ENCODE measurements at regions not wholly inside any gene's neighbourhood (a gene's known extent, or its start where the extent isn't known, plus 50 kb on each side); places are given as distances from the start of the nearest gene placed in this dataset.

DNA sequence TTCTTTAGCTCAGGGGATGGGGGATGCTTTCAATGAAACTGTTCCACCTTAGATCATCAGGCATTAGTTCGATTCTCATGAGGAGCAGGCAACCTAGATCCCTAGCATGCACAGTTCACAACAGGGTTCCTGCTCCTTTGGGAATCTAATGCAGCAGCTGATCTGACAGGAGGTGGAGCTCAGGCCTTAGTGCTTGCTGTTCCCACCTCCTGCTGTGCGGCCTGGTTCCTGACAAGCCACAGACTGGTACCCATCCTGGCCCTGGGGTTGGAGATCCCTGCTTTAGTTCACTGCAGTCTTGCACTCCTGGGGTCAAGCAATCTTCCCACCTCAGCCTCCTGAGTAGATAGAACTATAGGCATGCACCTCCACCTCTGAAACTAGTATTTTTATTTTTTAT is 1369.8 kb upstream of the NUDT12 start:
- H3K4me1 ChIP-seq (ENCODE audit: control insufficient read depth in 1 of 2, insufficient read depth in 2 of 2, low read depth in 1 of 2, low read length in 1 of 2) = no peaks in the 10 kb centered on the region; a peak in 1 of 4 replicates
- POLR2A ChIA-PET = no interaction called here
- H4K20me1 ChIP-seq (ENCODE audit: insufficient read depth) = no peaks in the 10 kb centered on the region
- WGBS (ENCODE audit: low lambda C conversion rate) = 27% methylated on average over 1 of the region's 2 CpGs
- H3K27me3 ChIP-seq (ENCODE audit: insufficient read depth) = no peaks in the 10 kb centered on the region
- H3K27ac ChIP-seq (ENCODE audit: low read depth in 2 of 2, low read length in 1 of 2) = no peak overlapping the region
- CTCF ChIA-PET = interaction anchor here (1.0 to 1.7 kb wide), 2 partner anchors 8 to 104 kb away, joined by 3 to 5 read pairs; no protein-coding TSS in a partner anchor
- no peaks in the 10 kb centered on the region; the same call in 1 of the 2 replicates for H3K9me3 ChIP-seq
- no peak overlapping the region for H2AFZ ChIP-seq (ENCODE audit: low read depth)
- no peaks in the 10 kb centered on the region for H3K79me2 ChIP-seq (ENCODE audit: insufficient read depth)
- no peak overlapping the region for H3K9ac ChIP-seq
- TF ChIP-seq FOXM1 (IDR thresholded peaks at IDR 0.05; ENCODE audit: low read depth) = no peak
- TF ChIP-seq, protein P1, sequence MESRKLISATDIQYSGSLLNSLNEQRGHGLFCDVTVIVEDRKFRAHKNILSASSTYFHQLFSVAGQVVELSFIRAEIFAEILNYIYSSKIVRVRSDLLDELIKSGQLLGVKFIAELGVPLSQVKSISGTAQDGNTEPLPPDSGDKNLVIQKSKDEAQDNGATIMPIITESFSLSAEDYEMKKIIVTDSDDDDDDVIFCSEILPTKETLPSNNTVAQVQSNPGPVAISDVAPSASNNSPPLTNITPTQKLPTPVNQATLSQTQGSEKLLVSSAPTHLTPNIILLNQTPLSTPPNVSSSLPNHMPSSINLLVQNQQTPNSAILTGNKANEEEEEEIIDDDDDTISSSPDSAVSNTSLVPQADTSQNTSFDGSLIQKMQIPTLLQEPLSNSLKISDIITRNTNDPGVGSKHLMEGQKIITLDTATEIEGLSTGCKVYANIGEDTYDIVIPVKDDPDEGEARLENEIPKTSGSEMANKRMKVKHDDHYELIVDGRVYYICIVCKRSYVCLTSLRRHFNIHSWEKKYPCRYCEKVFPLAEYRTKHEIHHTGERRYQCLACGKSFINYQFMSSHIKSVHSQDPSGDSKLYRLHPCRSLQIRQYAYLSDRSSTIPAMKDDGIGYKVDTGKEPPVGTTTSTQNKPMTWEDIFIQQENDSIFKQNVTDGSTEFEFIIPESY (IDR thresholded peaks at IDR 0.05; ENCODE audit: borderline replicate concordance, low read depth) = no peak
- no peaks in the 10 kb centered on the region for H3K36me3 ChIP-seq (replicated peaks in 1 of 2; ENCODE audit: control insufficient read depth in 1 of 2, insufficient read depth in 2 of 2, low read length in 1 of 2)
- H3K9me2 ChIP-seq = no peaks in the 10 kb centered on the region
- no peak overlapping the region for H3K4me2 ChIP-seq
- H3K4me3 ChIP-seq (ENCODE audit: low read depth in 2 of 2, low read length in 1 of 2) = no peak overlapping the region
- DNase-seq = no peak
- no peaks in the 10 kb centered on the region for H3F3A ChIP-seq (replicated peaks; ENCODE audit: insufficient read depth)

DNA sequence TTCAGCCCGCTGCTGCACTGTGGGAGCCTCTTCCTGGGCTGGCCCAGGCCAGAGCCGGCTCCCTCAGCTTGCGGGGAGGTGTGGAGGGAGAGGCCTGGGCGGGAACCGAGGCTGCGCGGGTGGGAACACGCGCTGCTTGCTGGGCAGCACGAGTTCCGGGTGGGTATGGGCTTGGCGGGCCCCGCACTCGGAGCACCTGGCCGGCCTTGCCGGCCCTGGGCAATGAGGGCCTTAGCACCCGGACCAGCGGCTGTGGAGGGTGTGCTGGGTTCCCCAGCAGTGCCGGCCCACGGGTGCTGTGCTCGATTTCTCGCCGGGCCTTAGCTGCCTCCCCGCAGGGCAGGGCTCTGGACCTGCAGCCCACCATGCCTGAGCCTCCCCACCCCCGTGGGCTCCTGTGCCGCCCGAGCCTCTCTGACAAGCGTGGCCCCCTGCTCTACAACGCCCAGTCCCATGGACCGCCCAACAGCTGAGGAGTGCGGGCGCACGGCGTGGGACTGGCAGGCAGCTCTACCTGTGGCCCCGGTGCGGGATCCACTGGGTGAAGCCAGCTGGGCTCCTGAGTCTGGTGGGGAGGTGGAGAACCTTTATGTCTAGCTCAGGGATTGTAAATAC is 1366.4 kb upstream of the NUDT12 start:
- Histone ChIP-seq H3K9me3 (no peaks in the 10 kb centered on the region; the same call in 1 of the 2 replicates), H3K27ac (ENCODE audit: low read depth in 2 of 2, low read length in 1 of 2) (no peak overlapping the region), H4K20me1 (ENCODE audit: insufficient read depth) (no peaks in the 10 kb centered on the region), H3K9me2 (no peaks in the 10 kb centered on the region), H3K4me1 (ENCODE audit: control insufficient read depth in 1 of 2, insufficient read depth in 2 of 2, low read depth in 1 of 2, low read length in 1 of 2) (no peaks in the 10 kb centered on the region; a peak in 1 of 4 replicates), H3K79me2 (ENCODE audit: insufficient read depth) (no peaks in the 10 kb centered on the region), H3F3A (replicated peaks; ENCODE audit: insufficient read depth) (no peaks in the 10 kb centered on the region), H2AFZ (ENCODE audit: low read depth) (no peak overlapping the region), H3K27me3 (ENCODE audit: insufficient read depth) (no peaks in the 10 kb centered on the region), H3K36me3 (replicated peaks in 1 of 2; ENCODE audit: control insufficient read depth in 1 of 2, insufficient read depth in 2 of 2, low read length in 1 of 2) (no peaks in the 10 kb centered on the region), H3K9ac (no peak overlapping the region), H3K4me3 (ENCODE audit: low read depth in 2 of 2, low read length in 1 of 2) (no peak overlapping the region), H3K4me2 (no peak overlapping the region)
- WGBS (ENCODE audit: low lambda C conversion rate) = 84% methylated on average over 27 of the region's 36 CpGs
- no peak for DNase-seq
- POLR2A ChIA-PET = no interaction called here
- TF ChIP-seq FOSL2 (IDR thresholded peaks at IDR 0.05; ENCODE audit: borderline replicate concordance, low read depth) (no peak), JUND (IDR thresholded peaks at IDR 0.05) (no peak), FOXJ3 (CRISPR knock-in tag; IDR thresholded peaks at IDR 0.05) (no peak), POLR2AphosphoS5 (IDR thresholded peaks at IDR 0.05; ENCODE audit: low read depth, low read length) (no peak), TAF1 (IDR thresholded peaks at IDR 0.05; ENCODE audit: borderline replicate concordance, low read depth, low read length) (no peak), NRF1 (IDR thresholded peaks at IDR 0.05; ENCODE audit: low read depth, low read length) (no peak), CHD2 (IDR thresholded peaks at IDR 0.05; ENCODE audit: low read length, partially characterized antibody) (no peak)
- TF ChIP-seq, protein P2, sequence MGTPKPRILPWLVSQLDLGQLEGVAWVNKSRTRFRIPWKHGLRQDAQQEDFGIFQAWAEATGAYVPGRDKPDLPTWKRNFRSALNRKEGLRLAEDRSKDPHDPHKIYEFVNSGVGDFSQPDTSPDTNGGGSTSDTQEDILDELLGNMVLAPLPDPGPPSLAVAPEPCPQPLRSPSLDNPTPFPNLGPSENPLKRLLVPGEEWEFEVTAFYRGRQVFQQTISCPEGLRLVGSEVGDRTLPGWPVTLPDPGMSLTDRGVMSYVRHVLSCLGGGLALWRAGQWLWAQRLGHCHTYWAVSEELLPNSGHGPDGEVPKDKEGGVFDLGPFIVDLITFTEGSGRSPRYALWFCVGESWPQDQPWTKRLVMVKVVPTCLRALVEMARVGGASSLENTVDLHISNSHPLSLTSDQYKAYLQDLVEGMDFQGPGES (IDR thresholded peaks at IDR 0.05; ENCODE audit: low read depth, low read length) = no peak
- TF ChIP-seq, protein P1 (IDR thresholded peaks at IDR 0.05; ENCODE audit: borderline replicate concordance, low read depth) = no peak
- TF ChIP-seq, protein P3, sequence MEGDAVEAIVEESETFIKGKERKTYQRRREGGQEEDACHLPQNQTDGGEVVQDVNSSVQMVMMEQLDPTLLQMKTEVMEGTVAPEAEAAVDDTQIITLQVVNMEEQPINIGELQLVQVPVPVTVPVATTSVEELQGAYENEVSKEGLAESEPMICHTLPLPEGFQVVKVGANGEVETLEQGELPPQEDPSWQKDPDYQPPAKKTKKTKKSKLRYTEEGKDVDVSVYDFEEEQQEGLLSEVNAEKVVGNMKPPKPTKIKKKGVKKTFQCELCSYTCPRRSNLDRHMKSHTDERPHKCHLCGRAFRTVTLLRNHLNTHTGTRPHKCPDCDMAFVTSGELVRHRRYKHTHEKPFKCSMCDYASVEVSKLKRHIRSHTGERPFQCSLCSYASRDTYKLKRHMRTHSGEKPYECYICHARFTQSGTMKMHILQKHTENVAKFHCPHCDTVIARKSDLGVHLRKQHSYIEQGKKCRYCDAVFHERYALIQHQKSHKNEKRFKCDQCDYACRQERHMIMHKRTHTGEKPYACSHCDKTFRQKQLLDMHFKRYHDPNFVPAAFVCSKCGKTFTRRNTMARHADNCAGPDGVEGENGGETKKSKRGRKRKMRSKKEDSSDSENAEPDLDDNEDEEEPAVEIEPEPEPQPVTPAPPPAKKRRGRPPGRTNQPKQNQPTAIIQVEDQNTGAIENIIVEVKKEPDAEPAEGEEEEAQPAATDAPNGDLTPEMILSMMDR (IDR thresholded peaks at IDR 0.05) = no peak
- CTCF ChIA-PET = no interaction called here
